WTC11 (cell line): ENCODE measurements at regions not wholly inside any gene's neighbourhood (a gene's known extent, or its start where the extent isn't known, plus 50 kb on each side); places are given as distances from the start of the nearest gene placed in this dataset.

ENCODE experiments used
- ATAC-seq: fragments of 200-7000 bp; cut with Tn5 transposase; 2 replicates; pipeline ENCODE4 v1.10.0; 2021; ENCODE audit warnings: mild to moderate bottlenecking, moderate library complexity
- CTCF ChIA-PET: fragments of 300-600 bp; sonication (Branson Sonifier 250); formaldehyde crosslinking; loops from one replicate; lab custom pipeline; 2021; ENCODE audit warnings: antibody characterized with exemption; lab: Charles Lee
- POLR2A ChIA-PET: fragments of 350-600 bp; sonication (Branson Sonifier 250); formaldehyde crosslinking; loops from one replicate; lab custom pipeline; 2021; ENCODE audit warnings: antibody characterized with exemption; lab: Charles Lee
- DNase-seq: peaks from one replicate; pipeline ENCODE4 v3.0.0; 2021; ENCODE audit warnings: low spot score
- H3K27ac Mint-ChIP-seq: 2 replicates; pipeline ENCODE4 v1.8.0; 2021; ENCODE audit warnings: mixed read lengths
- H3K27me3 Mint-ChIP-seq: 2 replicates; pipeline ENCODE4 v1.8.0; 2021; ENCODE audit warnings: low read depth, mild to moderate bottlenecking, moderate library complexity, mixed read lengths
- H3K36me3 Mint-ChIP-seq: 2 replicates; pipeline ENCODE4 v1.8.0; 2021; ENCODE audit warnings: mixed read lengths
- H3K4me1 Mint-ChIP-seq: 2 replicates; pipeline ENCODE4 v1.8.0; 2022; ENCODE audit warnings: mixed read lengths
- H3K4me3 Mint-ChIP-seq: 2 replicates; pipeline ENCODE4 v1.8.0; 2021; ENCODE audit warnings: mild to moderate bottlenecking, moderate library complexity, mixed read lengths
- H3K9me3 Mint-ChIP-seq: 2 replicates; pipeline ENCODE4 v1.8.0; 2021; ENCODE audit warnings: mixed read lengths
- ATF2 ChIP-seq: sonication (generic); formaldehyde crosslinking; IDR thresholded peaks from 2 replicates; pipeline ENCODE4 v1.8.1; 2022; ENCODE audit warnings: low read depth, missing genetic modification reagents, borderline replicate concordance
- E2F1 ChIP-seq: sonication (generic); formaldehyde crosslinking; IDR thresholded peaks from 2 replicates; pipeline ENCODE4 v1.8.0; 2022; ENCODE audit warnings: mild to moderate bottlenecking, missing genetic modification reagents
- EMX1 ChIP-seq: fragments of 250-450 bp; sonication (Bioruptor Pico); IDR thresholded peaks from 2 replicates; pipeline ENCODE4 v1.8.0; 2021; ENCODE audit warnings: mild to moderate bottlenecking
- IRF1 ChIP-seq: sonication (generic); formaldehyde crosslinking; IDR thresholded peaks from 2 replicates; pipeline ENCODE4 v1.8.0; 2023; ENCODE audit warnings: missing genetic modification reagents
- IRF2 ChIP-seq: sonication (generic); formaldehyde crosslinking; IDR thresholded peaks from 2 replicates; pipeline ENCODE4 v1.8.0; 2022; ENCODE audit warnings: low read depth, missing genetic modification reagents, borderline replicate concordance
- MXD4 ChIP-seq: fragments of 250-450 bp; sonication (Bioruptor Pico); IDR thresholded peaks from 2 replicates; pipeline ENCODE4 v1.8.0; 2021; ENCODE audit warnings: mild to moderate bottlenecking, moderate library complexity, borderline replicate concordance
- NR2C2 ChIP-seq: sonication (generic); formaldehyde crosslinking; IDR thresholded peaks from 2 replicates; pipeline ENCODE4 v1.8.0; 2022; ENCODE audit warnings: mild to moderate bottlenecking, missing genetic modification reagents
- SP1 ChIP-seq: sonication (generic); formaldehyde crosslinking; conservative IDR thresholded peaks from 2 replicates; pipeline ENCODE4 v1.8.1; 2022; ENCODE audit warnings: missing genetic modification reagents
- TCF7 ChIP-seq: sonication (generic); formaldehyde crosslinking; IDR thresholded peaks from 2 replicates; pipeline ENCODE4 v1.8.0; 2022; ENCODE audit warnings: mild to moderate bottlenecking, low read depth, missing genetic modification reagents, moderate library complexity
- USF1 ChIP-seq: sonication (generic); formaldehyde crosslinking; IDR thresholded peaks from 2 replicates; pipeline ENCODE4 v1.8.0; 2022; ENCODE audit warnings: mild to moderate bottlenecking, missing genetic modification reagents
- ZBTB21 ChIP-seq: sonication (generic); formaldehyde crosslinking; IDR thresholded peaks from 2 replicates; pipeline ENCODE4 v1.8.1; 2023; ENCODE audit warnings: mild to moderate bottlenecking, missing genetic modification reagents, borderline replicate concordance
- ZNF232 ChIP-seq: sonication (generic); formaldehyde crosslinking; IDR thresholded peaks from 2 replicates; pipeline ENCODE4 v1.8.0; 2022; ENCODE audit warnings: mild to moderate bottlenecking, missing genetic modification reagents
- ZNF281 ChIP-seq: sonication (generic); formaldehyde crosslinking; IDR thresholded peaks from 2 replicates; pipeline ENCODE4 v1.8.0; 2023; ENCODE audit warnings: mild to moderate bottlenecking, missing genetic modification reagents
- ZNF317 ChIP-seq: sonication (generic); formaldehyde crosslinking; IDR thresholded peaks from 2 replicates; pipeline ENCODE4 v1.8.1; 2023; ENCODE audit warnings: low read depth, mild to moderate bottlenecking, moderate library complexity, missing genetic modification reagents, borderline replicate concordance
- ZNF423 ChIP-seq: fragments of 250-450 bp; sonication (Bioruptor Pico); IDR thresholded peaks from 2 replicates; pipeline ENCODE4 v2.1.2; 2022; ENCODE audit warnings: mild to moderate bottlenecking, moderate library complexity
- TF ChIP-seq, protein P1 (sequence below): sonication (generic); formaldehyde crosslinking; IDR thresholded peaks from 2 replicates; pipeline ENCODE4 v1.8.1; 2022; ENCODE audit warnings: mild to moderate bottlenecking, missing genetic modification reagents, moderate library complexity, borderline replicate concordance
- TF ChIP-seq, protein P2 (sequence below): sonication (generic); formaldehyde crosslinking; IDR thresholded peaks from 2 replicates; pipeline ENCODE4 v1.8.1; 2023; ENCODE audit warnings: mild to moderate bottlenecking, moderate library complexity, missing genetic modification reagents
- TF ChIP-seq, protein P3 (sequence below): sonication (generic); formaldehyde crosslinking; IDR thresholded peaks from 2 replicates; pipeline ENCODE4 v1.8.1; 2022; ENCODE audit warnings: mild to moderate bottlenecking, moderate library complexity, missing genetic modification reagents
- TF ChIP-seq, protein P4 (sequence below): sonication (generic); formaldehyde crosslinking; IDR thresholded peaks from 2 replicates; pipeline ENCODE4 v1.8.0; 2022; ENCODE audit warnings: mild to moderate bottlenecking, missing genetic modification reagents
- TF ChIP-seq, protein P5 (sequence below): fragments of 250-450 bp; sonication (Bioruptor Pico); IDR thresholded peaks from 2 replicates; pipeline ENCODE4 v1.8.0; 2021; ENCODE audit warnings: mild to moderate bottlenecking

- TF ChIP-seq SP1 = no peak
- TF ChIP-seq, all 79 proteins: peak for 0
Measured at GRCh38 chr1:95733031-95733430, 499.0 kb downstream of the RWDD3 start (continued).

GRCh38 chr1:95733671-95734070 is 499.7 kb downstream of the RWDD3 start:
- peaks cover 12% of the 10 kb centered on the region for H3K36me3 Mint-ChIP-seq
- CTCF ChIA-PET = no interaction called here
- no peak overlapping the region for H3K4me3 Mint-ChIP-seq
- H3K27ac Mint-ChIP-seq = no peak overlapping the region
- POLR2A ChIA-PET = no interaction called here
- no peaks in the 10 kb centered on the region for H3K4me1 Mint-ChIP-seq
- ATAC-seq (no peak), DNase-seq (no peak)
- H3K27me3 Mint-ChIP-seq = no peaks in the 10 kb centered on the region
- TF ChIP-seq SP1 = no peak
- no peak for TF ChIP-seq ZNF317
- TF ChIP-seq, protein P1, sequence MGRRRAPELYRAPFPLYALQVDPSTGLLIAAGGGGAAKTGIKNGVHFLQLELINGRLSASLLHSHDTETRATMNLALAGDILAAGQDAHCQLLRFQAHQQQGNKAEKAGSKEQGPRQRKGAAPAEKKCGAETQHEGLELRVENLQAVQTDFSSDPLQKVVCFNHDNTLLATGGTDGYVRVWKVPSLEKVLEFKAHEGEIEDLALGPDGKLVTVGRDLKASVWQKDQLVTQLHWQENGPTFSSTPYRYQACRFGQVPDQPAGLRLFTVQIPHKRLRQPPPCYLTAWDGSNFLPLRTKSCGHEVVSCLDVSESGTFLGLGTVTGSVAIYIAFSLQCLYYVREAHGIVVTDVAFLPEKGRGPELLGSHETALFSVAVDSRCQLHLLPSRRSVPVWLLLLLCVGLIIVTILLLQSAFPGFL (CRISPR knock-in tag) = no peak
- TF ChIP-seq ZNF423 = no peak
- no peak for TF ChIP-seq E2F1 (CRISPR knock-in tag)
- TF ChIP-seq, protein P2, sequence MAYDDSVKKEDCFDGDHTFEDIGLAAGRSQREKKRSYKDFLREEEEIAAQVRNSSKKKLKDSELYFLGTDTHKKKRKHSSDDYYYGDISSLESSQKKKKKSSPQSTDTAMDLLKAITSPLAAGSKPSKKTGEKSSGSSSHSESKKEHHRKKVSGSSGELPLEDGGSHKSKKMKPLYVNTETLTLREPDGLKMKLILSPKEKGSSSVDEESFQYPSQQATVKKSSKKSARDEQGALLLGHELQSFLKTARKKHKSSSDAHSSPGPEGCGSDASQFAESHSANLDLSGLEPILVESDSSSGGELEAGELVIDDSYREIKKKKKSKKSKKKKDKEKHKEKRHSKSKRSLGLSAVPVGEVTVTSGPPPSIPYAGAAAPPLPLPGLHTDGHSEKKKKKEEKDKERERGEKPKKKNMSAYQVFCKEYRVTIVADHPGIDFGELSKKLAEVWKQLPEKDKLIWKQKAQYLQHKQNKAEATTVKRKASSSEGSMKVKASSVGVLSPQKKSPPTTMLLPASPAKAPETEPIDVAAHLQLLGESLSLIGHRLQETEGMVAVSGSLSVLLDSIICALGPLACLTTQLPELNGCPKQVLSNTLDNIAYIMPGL (CRISPR knock-in tag) = no peak
- TF ChIP-seq, protein P3, sequence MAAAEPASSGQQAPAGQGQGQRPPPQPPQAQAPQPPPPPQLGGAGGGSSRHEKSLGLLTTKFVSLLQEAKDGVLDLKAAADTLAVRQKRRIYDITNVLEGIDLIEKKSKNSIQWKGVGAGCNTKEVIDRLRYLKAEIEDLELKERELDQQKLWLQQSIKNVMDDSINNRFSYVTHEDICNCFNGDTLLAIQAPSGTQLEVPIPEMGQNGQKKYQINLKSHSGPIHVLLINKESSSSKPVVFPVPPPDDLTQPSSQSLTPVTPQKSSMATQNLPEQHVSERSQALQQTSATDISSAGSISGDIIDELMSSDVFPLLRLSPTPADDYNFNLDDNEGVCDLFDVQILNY (CRISPR knock-in tag) = no peak
- TF ChIP-seq EMX1 (CRISPR knock-in tag) = no peak
- TF ChIP-seq IRF1 = no peak
- TF ChIP-seq, protein P4, sequence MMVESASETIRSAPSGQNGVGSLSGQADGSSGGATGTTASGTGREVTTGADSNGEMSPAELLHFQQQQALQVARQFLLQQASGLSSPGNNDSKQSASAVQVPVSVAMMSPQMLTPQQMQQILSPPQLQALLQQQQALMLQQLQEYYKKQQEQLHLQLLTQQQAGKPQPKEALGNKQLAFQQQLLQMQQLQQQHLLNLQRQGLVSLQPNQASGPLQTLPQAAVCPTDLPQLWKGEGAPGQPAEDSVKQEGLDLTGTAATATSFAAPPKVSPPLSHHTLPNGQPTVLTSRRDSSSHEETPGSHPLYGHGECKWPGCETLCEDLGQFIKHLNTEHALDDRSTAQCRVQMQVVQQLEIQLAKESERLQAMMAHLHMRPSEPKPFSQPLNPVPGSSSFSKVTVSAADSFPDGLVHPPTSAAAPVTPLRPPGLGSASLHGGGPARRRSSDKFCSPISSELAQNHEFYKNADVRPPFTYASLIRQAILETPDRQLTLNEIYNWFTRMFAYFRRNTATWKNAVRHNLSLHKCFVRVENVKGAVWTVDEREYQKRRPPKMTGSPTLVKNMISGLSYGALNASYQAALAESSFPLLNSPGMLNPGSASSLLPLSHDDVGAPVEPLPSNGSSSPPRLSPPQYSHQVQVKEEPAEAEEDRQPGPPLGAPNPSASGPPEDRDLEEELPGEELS (CRISPR knock-in tag) = no peak
- no peak for TF ChIP-seq ATF2 (CRISPR knock-in tag)
- TF ChIP-seq ZNF281 (CRISPR knock-in tag) = no peak
- TF ChIP-seq, protein P5, sequence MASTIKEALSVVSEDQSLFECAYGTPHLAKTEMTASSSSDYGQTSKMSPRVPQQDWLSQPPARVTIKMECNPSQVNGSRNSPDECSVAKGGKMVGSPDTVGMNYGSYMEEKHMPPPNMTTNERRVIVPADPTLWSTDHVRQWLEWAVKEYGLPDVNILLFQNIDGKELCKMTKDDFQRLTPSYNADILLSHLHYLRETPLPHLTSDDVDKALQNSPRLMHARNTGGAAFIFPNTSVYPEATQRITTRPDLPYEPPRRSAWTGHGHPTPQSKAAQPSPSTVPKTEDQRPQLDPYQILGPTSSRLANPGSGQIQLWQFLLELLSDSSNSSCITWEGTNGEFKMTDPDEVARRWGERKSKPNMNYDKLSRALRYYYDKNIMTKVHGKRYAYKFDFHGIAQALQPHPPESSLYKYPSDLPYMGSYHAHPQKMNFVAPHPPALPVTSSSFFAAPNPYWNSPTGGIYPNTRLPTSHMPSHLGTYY = no peak
- no peak for TF ChIP-seq NR2C2
- no peak for TF ChIP-seq TCF7 (CRISPR knock-in tag)
- no peak for TF ChIP-seq USF1 (CRISPR knock-in tag)
- TF ChIP-seq MXD4 = no peak
- no peak for TF ChIP-seq ZNF232
- no peak for TF ChIP-seq IRF2
- no peak for TF ChIP-seq ZBTB21 (CRISPR knock-in tag)
- H3K9me3 Mint-ChIP-seq = peaks cover 28% of the 10 kb centered on the region
